ENCODE measurements at regions not wholly inside any gene's neighbourhood (a gene's known extent, or its start where the extent isn't known, plus 50 kb on each side); places are given as distances from the start of the nearest gene placed in this dataset.

DNA sequence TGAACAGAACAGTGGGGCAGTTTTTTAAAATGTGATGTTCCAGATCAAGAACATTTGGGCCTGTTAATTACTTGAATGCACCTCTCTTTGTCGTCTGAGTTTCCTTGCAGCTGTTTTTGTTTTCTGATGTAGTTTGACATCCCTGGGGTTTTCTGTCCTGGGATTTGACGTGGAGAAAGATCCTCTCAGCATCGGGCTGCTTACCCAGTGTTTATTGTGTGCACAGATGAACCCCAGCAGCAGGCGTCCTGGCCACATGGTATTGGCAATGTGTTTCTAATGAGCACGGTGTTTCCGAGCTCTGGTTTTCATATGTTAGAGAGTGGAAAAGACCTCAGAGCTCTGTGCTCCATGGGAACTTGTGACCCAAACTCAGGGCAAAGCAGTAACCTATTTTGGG lies 191.1 kb upstream of the IRX3 start:
- TF ChIP-seq ZNF514 (tag by site-specific recombination; IDR thresholded peaks at IDR 0.05): no peak
- TF ChIP-seq ZNF274 (IDR thresholded peaks at IDR 0.05; ENCODE audit: low read length): no peak
- TF ChIP-seq ZNF274 (tag by site-specific recombination; IDR thresholded peaks at IDR 0.05; ENCODE audit: borderline replicate concordance): no peak
- TF ChIP-seq, protein P1, sequence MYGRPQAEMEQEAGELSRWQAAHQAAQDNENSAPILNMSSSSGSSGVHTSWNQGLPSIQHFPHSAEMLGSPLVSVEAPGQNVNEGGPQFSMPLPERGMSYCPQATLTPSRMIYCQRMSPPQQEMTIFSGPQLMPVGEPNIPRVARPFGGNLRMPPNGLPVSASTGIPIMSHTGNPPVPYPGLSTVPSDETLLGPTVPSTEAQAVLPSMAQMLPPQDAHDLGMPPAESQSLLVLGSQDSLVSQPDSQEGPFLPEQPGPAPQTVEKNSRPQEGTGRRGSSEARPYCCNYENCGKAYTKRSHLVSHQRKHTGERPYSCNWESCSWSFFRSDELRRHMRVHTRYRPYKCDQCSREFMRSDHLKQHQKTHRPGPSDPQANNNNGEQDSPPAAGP (tag by site-specific recombination; IDR thresholded peaks at IDR 0.05): no peak
- no peak for TF ChIP-seq CTCF (tag by site-specific recombination; IDR thresholded peaks at IDR 0.05)
- TF ChIP-seq ZBTB1 (tag by site-specific recombination; IDR thresholded peaks at IDR 0.05): no peak
- TF ChIP-seq ZNF214 (tag by site-specific recombination; IDR thresholded peaks at IDR 0.05; ENCODE audit: borderline replicate concordance): no peak
- TF ChIP-seq ZNF792 (tag by site-specific recombination; IDR thresholded peaks at IDR 0.05): no peak
- no peak for TF ChIP-seq ZNF114 (tag by site-specific recombination; IDR thresholded peaks at IDR 0.05)
- TF ChIP-seq ZNF292 (tag by site-specific recombination; IDR thresholded peaks at IDR 0.05; ENCODE audit: borderline replicate concordance, low read depth): no peak
